Testis (tissue), 2 donors: ENCODE measurements at regions not wholly inside any gene's neighbourhood (a gene's known extent, or its start where the extent isn't known, plus 50 kb on each side); places are given as distances from the start of the nearest gene placed in this dataset.
"Not testable (repeated sequence)": the region's sequence is repeated elsewhere in the genome, so short reads cannot be mapped to it uniquely, and the experiment has no call there.

Experiments
- CTCF ChIP-seq, 3 experiments: fragments of 450-650 bp in 2 of 3; fragments of 200-600 bp in 1 of 3; sonication (generic) in 1 of 3; IDR thresholded peaks; one replicate each; pipeline ENCODE4 v1.5.1; 2016 to 2019; ENCODE audit warnings: antibody characterized with exemption in 3 of 3, mild to moderate bottlenecking in 2 of 3, moderate library complexity in 1 of 3
- POLR2A ChIP-seq: fragments of 450-650 bp; IDR thresholded peaks from one replicate; pipeline ENCODE4 v1.6.1; 2017; ENCODE audit warnings: antibody characterized with exemption, mild to moderate bottlenecking, moderate library complexity

DNA sequence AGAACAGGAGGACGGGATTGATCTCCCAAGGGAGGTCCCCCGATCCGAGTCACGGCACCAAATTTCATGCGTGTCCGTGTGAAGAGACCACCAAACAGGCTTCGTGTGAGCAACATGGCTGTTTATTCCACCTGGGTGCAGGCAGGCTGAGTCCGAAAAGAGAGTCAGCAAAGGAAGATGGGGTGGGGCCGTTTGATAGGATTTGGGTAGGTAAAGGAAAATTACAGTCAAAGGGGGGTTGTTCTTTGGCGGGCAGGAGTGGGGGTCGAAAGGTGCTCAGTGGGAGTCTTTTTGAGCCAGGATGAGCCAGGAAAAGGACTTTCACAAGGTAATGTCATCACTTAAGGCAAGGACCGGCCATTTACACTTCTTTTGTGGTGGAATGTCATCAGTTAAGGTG lies 763.6 kb upstream of the CTNND2 start:
- TF ChIP-seq CTCF (IDR thresholded peaks at IDR 0.05); POLR2A: not testable (repeated sequence)
